ENCODE measurements at regions not wholly inside any gene's neighbourhood (a gene's known extent, or its start where the extent isn't known, plus 50 kb on each side); places are given as distances from the start of the nearest gene placed in this dataset.
A peak's percentile ranks its signal among the peaks of the same experiment; 100 is the strongest.
"Not testable (repeated sequence)": the region's sequence is repeated elsewhere in the genome, so short reads cannot be mapped to it uniquely, and the experiment has no call there.

DNA sequence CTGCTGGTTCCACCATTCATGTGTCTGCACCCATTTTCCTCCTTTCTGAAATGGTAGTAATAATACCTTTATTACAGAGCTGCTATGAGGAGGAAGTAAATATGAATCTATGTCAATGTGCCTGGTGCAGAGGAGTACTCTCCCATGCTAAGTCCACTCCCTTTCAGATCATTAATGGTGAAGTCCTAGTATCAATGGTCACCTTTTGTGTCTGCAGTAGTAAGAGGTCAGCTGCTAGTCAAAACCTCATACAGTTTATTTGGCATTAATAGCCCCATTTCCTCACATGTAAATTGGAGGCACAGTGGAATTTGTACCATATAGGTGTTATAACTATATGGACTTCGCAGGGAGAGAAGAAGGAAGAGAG is 581.0 kb downstream of the REEP3 start:
- DNase-seq (no peak), ATAC-seq (no peak)
- no peaks in the 10 kb centered on the region for H3K36me3 Mint-ChIP-seq
- no peak overlapping the region for H3K27ac Mint-ChIP-seq
- H3K4me1 Mint-ChIP-seq: no peaks in the 10 kb centered on the region
- H3K9me3 Mint-ChIP-seq: no peaks in the 10 kb centered on the region
- no peak overlapping the region for H3K4me3 Mint-ChIP-seq
- no peaks in the 10 kb centered on the region for H3K27me3 Mint-ChIP-seq
- POLR2A ChIA-PET: no interaction called here

DNA sequence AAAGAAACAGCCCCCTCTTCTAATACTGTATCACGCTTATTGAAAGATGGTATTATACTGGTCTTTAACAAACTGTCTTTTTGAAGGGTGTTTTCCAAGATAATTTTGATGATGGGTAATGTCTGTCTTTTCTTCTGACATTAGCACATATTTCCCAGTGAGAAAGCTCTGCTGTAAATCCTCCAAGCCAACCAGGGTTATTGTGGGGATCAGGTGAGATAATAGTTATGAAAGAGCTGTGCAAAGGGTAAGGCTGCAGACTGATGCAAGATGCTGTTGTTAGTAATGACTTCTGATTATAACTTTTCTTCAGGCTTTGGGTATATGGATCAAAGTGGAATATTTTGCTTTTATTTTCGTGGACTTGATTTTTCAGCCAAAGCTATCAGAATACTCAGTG is 581.7 kb downstream of the REEP3 start:
- H3K27me3 Mint-ChIP-seq: peaks cover 0 to 2% (median 0%) of the 10 kb centered on the region in 5 donors
- H3K4me1 Mint-ChIP-seq: no peaks in the 10 kb centered on the region
- no peaks in the 10 kb centered on the region for H3K36me3 Mint-ChIP-seq
- no peaks in the 10 kb centered on the region for H3K9me3 Mint-ChIP-seq
- no peak for ATAC-seq
- no peak overlapping the region for H3K27ac Mint-ChIP-seq
- POLR2A ChIA-PET: no interaction called here
- H3K4me3 Mint-ChIP-seq: no peak overlapping the region
- no peak for DNase-seq

DNA sequence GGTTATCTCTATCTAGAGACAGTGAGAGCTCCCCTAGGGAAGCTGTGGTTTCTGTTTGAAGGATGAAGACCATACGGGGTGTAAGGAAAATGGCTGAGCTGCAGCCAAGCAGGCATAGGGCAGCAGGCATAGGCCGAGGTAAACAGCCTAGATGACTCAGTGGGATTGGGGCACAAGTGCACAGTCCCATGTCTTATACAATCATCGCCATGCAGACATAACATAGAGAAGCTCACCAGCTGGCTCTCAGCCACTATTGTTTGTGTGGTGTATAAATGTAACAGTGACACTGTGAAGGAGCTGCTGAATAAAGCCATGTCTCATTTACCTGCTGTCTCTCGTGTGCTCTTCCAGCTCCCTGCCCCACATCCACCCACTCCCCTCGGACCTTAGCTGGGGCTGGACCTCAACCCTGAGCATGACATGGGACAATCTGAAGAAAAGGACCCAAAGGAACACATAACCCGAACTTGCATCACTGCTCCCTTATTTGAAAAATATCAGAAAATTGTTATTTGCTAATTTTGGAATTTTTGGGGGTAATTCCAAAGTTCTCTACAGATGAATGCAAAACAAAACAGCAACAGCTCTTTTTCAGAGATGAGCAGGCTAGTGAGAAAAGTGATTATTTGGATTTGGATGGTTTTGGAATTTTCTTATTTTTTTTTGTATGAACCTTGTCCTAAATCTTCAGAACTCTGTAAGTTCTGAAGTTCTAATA is 582.7 kb downstream of the REEP3 start:
- Mint-ChIP-seq H3K36me3 (no peaks in the 10 kb centered on the region), H3K4me1 (no peaks in the 10 kb centered on the region), H3K4me3 (no peak overlapping the region), H3K27me3 (peaks cover 0 to 5% (median 0%) of the 10 kb centered on the region in 5 donors), H3K27ac (peak overlapping the region in 1 of 10 donors; percentile 56), H3K9me3 (no peaks in the 10 kb centered on the region)
- no peak for DNase-seq
- no peak for ATAC-seq
- POLR2A ChIA-PET: no interaction called here

DNA sequence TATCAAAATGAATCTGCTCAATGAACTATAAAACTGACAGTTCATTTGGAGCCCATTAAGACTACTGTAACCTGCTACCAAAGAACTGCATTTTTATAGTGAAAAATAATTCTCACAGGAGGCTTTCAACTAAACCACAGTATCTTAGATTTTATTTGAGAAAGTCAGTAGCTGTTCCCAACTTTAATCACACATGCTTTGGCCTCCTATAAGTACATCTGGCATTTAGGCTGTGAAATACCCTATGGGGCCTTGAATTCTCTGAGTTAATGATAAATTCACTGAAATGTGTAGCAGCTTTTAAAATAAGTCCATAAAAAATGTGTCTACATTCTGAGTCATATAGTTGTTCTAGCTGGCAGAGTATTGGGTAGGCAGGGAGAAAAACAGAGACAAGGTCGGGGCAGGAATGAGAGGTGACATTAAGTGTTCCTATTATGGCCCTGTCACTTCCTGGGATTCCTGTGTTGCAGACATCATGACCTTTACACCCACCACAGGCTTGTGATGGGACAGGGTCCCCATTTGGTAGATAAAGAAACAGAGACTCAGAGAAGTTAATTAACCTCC is 588.8 kb downstream of the REEP3 start:
- Mint-ChIP-seq H3K4me3 (no peak overlapping the region), H3K27me3 (peaks cover 0 to 20% (median 0%) of the 10 kb centered on the region in 5 donors), H3K4me1 (peaks cover 2 to 8% (median 6%) of the 10 kb centered on the region in 4 donors), H3K36me3 (no peaks in the 10 kb centered on the region), H3K9me3 (peaks cover 0 to 5% (median 0%) of the 10 kb centered on the region in 9 donors), H3K27ac (no peak overlapping the region)
- ATAC-seq (no peak), DNase-seq (no peak)
- POLR2A ChIA-PET: no interaction called here

DNA sequence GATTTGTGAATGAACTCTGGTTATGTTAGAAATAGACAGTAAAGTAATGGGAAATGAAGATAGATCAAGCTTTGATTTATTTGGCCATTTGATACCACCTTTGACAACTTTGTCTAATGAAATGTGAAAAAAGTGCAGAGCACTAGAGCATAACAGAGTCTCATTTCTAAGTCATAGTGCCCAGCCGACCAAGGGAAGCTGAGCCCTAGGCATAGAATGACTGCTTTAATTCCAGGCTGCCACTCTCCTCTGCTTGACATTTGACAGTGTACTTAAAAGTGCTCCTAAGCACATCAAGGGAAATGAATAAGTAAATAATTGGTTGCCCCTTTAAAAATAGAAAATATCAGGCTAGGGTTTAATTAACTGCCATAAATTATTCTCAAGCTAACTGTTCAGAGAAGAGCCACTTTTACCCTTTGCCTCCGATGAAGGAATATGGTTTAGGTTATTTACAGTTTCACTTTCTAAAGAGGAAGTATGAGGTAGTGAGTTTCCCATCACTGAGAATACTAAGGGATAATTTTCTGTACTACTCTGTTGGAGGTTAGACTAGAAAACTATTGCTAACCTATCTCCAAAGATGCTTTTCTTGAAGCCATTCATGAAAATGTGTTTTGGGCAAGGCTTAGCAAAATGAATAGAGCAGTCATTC is 591.6 kb downstream of the REEP3 start:
- Mint-ChIP-seq H3K9me3 (peaks cover 0 to 5% (median 0%) of the 10 kb centered on the region in 9 donors), H3K4me1 (peaks cover 2 to 8% (median 6%) of the 10 kb centered on the region in 4 donors), H3K27me3 (peaks cover 0 to 21% (median 1%) of the 10 kb centered on the region in 5 donors), H3K27ac (peak overlapping the region in 2 of 10 donors; percentile 2 to 49), H3K36me3 (no peaks in the 10 kb centered on the region), H3K4me3 (peak overlapping the region in 7 of 10 donors; percentile 5 to 57 (median 27))
- POLR2A ChIA-PET: no interaction called here
- no peak for ATAC-seq
- no peak for DNase-seq

DNA sequence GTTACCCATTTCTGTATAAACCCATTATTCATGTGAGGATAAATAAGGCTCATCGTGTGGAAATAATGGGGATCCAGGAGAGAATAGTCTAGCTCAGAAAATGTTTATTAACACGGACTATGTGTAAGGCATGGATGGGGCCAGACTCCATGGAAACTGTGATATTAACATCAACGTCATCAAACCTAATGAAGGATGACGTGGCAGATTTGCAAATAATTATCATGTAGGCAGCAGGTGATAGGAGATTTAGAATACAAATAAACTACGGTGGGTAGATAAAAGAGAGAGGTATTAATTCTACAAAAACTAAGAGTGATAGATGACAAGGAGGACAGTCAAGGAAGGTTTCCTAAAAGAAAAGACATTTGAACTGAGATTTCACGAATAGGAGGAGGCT is 592.2 kb downstream of the REEP3 start:
- no peaks in the 10 kb centered on the region for H3K36me3 Mint-ChIP-seq
- POLR2A ChIA-PET: no interaction called here
- ATAC-seq: no peak
- H3K27me3 Mint-ChIP-seq: peaks cover 0 to 21% (median 1%) of the 10 kb centered on the region in 5 donors
- peaks cover 2 to 8% (median 6%) of the 10 kb centered on the region in 4 donors for H3K4me1 Mint-ChIP-seq
- peak overlapping the region in 1 of 10 donors; percentile 2 for H3K27ac Mint-ChIP-seq
- DNase-seq: no peak
- H3K4me3 Mint-ChIP-seq: no peak overlapping the region
- peaks cover 0 to 5% (median 0%) of the 10 kb centered on the region in 9 donors for H3K9me3 Mint-ChIP-seq

DNA sequence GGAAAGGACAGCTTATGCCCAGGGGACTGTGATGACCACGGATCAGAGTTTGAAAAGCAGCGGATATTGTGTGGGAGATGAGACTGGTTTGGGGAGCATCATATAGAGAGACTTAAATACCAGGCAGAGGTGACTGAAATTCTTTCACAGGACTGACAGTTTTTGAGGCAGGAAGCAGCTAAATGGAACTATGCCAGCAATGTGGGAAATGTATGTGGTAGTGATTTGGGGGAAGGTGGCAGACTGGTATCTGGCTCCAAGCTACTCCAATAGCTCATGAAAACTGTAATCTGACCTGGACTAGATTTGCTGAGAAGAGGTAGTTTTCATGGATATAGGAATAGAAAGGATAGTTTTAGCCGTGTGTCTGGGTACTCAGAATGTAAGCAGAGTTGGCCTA is 592.6 kb downstream of the REEP3 start:
- POLR2A ChIA-PET: no interaction called here
- peaks cover 0 to 5% (median 0%) of the 10 kb centered on the region in 9 donors for H3K9me3 Mint-ChIP-seq
- H3K4me3 Mint-ChIP-seq: no peak overlapping the region
- no peak overlapping the region for H3K27ac Mint-ChIP-seq
- DNase-seq: no peak
- peaks cover 2 to 8% (median 6%) of the 10 kb centered on the region in 4 donors for H3K4me1 Mint-ChIP-seq
- no peaks in the 10 kb centered on the region for H3K36me3 Mint-ChIP-seq
- H3K27me3 Mint-ChIP-seq: peaks cover 0 to 21% (median 1%) of the 10 kb centered on the region in 5 donors
- ATAC-seq: no peak

DNA sequence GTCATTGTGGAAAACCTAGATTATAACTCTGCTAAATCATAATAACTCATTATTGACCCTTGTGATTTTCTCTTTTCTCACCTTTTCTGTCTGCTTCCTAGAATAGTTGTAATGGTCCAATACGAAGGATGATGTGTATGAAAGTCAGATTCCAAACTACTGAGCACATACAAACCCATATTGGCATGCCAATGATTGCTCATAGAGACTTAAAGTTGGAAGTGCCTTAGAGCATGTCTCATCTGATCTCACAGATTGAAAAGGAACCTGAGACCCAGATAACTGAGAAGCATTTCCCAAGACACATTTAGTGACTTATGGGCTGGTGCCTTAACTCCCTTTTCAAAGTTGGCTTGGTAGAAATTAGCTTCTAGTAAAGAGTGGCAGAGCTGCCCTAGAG is 594.3 kb downstream of the REEP3 start:
- H3K4me1 Mint-ChIP-seq: peaks cover 2 to 8% (median 6%) of the 10 kb centered on the region in 4 donors
- H3K9me3 Mint-ChIP-seq: peaks cover 0 to 5% (median 0%) of the 10 kb centered on the region in 9 donors
- POLR2A ChIA-PET: no interaction called here
- H3K27me3 Mint-ChIP-seq: peaks cover 0 to 21% (median 1%) of the 10 kb centered on the region in 5 donors
- DNase-seq (no peak), ATAC-seq (no peak)
- no peak overlapping the region for H3K27ac Mint-ChIP-seq
- no peaks in the 10 kb centered on the region for H3K36me3 Mint-ChIP-seq
- no peak overlapping the region for H3K4me3 Mint-ChIP-seq

DNA sequence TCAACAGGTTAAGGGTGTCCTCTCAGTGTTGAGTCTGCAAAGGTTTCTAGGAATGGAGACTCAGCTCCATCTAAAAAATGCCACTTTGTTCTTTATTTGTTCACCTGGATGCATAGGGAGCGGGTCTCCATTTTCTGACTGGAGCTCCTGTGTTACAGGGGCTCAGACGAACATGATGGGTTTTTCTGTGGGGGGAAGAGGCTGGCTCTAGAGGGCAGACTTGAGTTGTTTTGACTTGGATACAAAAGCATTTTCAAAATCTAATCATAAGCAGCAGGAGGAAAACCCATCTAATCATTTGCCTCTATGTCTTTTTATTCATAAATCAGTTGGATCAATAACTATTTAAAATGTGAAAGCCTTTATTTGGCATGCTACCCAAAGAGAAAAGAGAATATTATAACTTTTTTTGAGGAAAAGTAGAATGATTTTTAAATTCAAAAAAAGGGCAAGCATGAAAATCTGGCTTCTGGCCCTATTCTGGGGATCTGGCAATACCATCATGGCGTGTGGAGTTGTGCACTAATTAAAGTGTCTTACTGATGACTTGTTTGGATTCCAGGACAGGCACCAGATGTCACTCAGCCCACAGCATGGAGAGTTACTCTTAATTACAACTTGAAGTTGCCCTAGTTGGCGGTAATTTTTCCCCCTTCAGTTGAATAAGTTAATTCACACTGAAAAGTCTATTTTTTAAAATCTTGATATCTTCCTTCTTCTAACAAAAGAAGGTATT is 594.9 kb downstream of the REEP3 start:
- no peak overlapping the region for H3K4me3 Mint-ChIP-seq
- DNase-seq (no peak), ATAC-seq (no peak)
- POLR2A ChIA-PET: no interaction called here
- H3K27me3 Mint-ChIP-seq: peaks cover 0 to 21% (median 1%) of the 10 kb centered on the region in 5 donors
- no peaks in the 10 kb centered on the region for H3K36me3 Mint-ChIP-seq
- peaks cover 2 to 8% (median 6%) of the 10 kb centered on the region in 4 donors for H3K4me1 Mint-ChIP-seq
- H3K27ac Mint-ChIP-seq: no peak overlapping the region
- H3K9me3 Mint-ChIP-seq: peaks cover 0 to 5% (median 0%) of the 10 kb centered on the region in 9 donors

DNA sequence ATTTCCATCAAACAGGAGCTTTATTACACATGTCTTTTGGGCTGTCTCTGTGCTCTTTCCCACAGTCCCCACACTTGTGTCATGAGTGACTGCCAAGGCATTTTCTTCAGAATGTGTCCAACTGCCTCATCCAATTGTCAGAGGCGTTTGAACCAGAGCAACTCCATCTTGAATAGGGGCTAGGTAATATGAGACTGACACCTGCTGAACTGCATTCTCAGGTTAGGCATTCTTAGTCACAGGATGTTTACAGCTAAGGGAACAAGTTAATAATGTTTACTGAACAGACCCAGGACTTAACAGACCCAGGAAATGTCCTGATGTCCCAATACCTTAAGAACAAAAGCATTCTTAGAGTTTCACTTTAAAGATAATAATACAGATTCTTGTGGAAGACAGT is 595.5 kb downstream of the REEP3 start:
- peaks cover 0 to 5% (median 0%) of the 10 kb centered on the region in 9 donors for H3K9me3 Mint-ChIP-seq
- H3K27ac Mint-ChIP-seq: no peak overlapping the region
- H3K4me3 Mint-ChIP-seq: no peak overlapping the region
- H3K4me1 Mint-ChIP-seq: peaks cover 2 to 8% (median 6%) of the 10 kb centered on the region in 4 donors
- H3K27me3 Mint-ChIP-seq: peaks cover 0 to 21% (median 1%) of the 10 kb centered on the region in 5 donors
- POLR2A ChIA-PET: no interaction called here
- no peak for DNase-seq
- no peak for ATAC-seq
- H3K36me3 Mint-ChIP-seq: no peaks in the 10 kb centered on the region

DNA sequence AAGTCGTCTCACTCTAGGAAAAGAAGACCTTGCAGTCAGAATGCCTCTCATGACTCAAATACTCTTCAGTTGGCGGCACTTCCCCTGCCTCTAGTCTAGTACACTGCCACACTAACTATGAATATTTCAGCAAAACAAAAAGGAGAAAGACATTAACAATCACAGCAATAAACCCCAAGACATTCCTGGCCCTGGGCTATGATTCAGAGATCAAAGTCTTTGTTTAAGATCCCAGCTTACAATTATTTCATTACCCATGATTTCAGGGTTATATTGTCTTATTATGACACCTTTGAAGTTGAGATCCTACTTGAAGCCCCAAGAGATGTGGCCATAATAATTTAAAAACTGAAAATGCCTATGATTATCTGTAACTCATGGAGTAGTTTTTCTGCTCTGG is 597.5 kb downstream of the REEP3 start:
- DNase-seq: no peak
- Mint-ChIP-seq H3K4me3 (no peak overlapping the region), H3K27me3 (peaks cover 0 to 14% (median 1%) of the 10 kb centered on the region in 5 donors), H3K36me3 (no peaks in the 10 kb centered on the region), H3K9me3 (peaks cover 0 to 3% (median 0%) of the 10 kb centered on the region in 9 donors), H3K27ac (no peak overlapping the region), H3K4me1 (peaks cover 0 to 2% (median 1%) of the 10 kb centered on the region in 4 donors)
- no peak for ATAC-seq
- POLR2A ChIA-PET: no interaction called here

DNA sequence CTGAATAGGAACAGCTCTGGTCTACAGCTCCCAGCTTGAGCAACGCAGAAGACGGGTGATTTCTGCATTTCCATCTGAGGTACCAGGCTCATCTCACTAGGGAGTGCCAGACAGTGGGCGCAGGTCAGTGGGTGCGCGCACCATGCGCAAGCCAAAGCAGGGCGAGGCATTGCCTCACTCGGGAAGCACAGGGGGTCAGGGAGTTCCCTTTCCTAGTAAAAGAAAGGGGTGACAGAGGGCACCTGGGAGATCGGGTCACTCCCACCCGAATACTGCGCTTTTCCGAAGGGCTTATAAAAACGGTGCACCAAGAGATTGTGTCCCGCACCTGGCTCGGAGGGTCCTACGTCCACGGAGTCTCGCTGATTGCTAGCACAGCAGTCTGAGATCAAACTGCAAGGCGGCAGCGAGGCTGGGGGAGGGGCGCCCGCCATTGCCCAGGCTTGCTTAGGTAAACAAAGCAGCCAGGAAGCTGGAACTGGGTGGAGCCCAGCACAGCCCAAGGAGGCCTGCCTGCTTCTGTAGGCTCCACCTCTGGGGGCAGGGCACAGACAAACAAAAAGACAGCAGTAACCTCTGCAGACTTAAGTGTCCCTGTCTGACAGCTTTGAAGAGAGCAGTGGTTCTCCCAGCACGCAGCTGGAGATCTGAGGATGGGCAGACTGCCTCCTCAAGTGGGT is 599.2 kb downstream of the REEP3 start:
- H3K9me3 Mint-ChIP-seq, H3K4me3 Mint-ChIP-seq, POLR2A ChIA-PET, H3K36me3 Mint-ChIP-seq, H3K4me1 Mint-ChIP-seq, ATAC-seq, DNase-seq: not testable (repeated sequence)
- Mint-ChIP-seq H3K27ac (peak overlapping the region in 1 of 10 donors; percentile 17), H3K27me3 (peaks cover 0 to 14% (median 0%) of the 10 kb centered on the region in 5 donors)

All from naive thymus-derived CD8-positive, alpha-beta T cell (primary cell).